ENCODE measurements at regions not wholly inside any gene's neighbourhood (a gene's known extent, or its start where the extent isn't known, plus 50 kb on each side); places are given as distances from the start of the nearest gene placed in this dataset.
"Not testable (repeated sequence)": the region's sequence is repeated elsewhere in the genome, so short reads cannot be mapped to it uniquely, and the experiment has no call there.

DNA sequence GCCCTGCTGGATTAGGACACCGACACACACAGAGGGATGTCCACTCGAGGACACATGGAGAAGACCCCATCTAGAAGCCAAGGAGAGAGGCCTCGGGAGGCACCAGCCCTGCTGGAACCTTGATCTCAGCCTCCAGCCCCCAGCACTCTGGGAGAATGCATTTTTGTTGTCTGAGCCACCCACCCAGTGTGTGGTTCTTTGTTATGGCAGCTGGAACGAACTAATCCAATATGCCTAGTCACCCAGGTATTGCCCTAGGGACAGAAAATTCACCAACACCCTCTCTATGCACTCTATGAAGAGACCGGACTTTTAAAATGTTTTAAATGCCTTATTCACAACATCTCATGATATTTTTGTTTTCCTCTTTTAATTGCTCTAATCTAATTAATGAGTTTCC, 117.4 kb downstream of the CRYAA start:
- no peak for DNase-seq

DNA sequence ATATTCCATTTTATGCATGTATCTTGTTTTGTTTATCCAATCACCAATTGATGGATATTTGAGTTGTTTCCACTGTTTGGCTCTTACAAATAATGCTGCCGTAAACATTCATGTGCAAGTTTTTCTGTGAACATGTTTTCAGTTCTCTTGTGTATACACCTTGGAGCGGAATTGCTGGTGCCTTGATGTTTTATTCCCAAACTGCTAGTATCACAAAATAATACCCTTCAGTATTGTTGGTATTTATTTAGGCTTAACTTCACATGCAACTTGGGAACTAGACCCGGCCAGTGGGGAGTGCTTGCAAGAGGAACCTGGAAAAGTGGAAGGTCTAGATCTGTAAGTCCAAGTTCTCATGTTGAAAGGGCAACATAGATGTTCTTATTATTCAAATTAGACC, 115.9 kb downstream of the CRYAA start:
- no peak for DNase-seq

DNA sequence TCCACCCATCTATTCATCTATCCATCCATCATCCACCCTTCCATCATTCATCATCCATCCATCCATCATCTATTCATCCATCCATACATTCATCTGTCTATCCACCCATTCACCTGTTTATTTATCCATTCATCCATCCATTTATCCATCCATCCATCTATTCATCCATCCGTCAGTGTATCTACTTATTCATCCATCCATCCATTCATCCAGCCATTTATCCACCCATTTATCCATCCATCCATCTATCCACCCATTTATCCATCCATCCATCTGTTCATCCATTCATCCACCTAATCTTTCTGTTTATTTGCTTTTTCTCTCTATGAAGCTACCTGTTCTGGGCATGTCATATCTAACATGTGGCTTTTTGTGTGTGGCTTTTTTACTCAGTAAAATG, 115.4 kb downstream of the CRYAA start:
- no peak for DNase-seq

DNA sequence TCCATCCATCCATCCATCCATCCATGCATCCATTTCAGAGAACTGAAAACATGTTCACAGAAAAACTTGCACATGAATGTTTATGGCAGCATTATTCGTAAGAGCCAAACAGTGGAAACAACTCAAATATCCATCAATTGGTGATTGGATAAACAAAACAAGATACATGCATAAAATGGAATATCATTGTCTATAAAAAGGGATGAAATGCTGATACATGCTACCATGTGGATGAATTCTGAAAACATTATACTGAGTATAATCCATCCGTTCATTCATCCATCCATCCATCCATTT, 115.1 kb downstream of the CRYAA start:
- DNase-seq: not testable (repeated sequence)

DNA sequence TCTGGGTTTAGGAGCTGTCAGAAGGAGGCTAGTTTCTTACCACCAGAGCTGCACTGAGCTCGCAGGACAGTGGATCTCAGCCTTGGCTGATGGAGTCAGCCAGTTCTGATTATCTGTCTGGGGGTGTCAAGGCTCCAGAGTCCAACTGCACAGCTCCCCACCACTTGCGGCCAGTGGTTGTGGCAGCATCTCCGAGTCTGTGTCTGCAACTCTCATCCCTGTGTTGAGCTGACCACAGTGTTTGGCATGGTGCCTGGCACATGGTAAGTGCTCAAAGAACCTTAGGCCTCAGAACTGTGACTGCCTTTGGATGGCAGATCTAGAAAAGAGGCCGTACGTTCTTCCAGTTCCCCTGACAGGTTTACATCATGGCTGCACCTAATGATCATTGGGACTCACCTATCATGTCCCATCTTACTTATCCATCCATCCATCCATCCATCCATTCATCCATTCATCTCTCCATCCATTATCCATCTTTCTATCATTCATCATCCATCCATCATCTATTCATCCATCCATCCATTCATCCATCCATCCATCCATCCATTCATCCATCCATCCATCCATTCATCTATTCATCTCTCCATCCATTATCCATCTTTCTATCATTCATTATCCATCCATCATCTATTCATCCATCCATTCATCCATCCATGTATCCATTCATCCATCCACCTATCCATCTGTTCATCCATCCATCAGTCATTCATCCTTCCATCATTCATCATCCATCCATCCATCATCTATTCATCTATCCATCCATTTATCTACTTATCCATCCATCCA, 114.5 kb downstream of the CRYAA start:
- no peak for DNase-seq

DNA sequence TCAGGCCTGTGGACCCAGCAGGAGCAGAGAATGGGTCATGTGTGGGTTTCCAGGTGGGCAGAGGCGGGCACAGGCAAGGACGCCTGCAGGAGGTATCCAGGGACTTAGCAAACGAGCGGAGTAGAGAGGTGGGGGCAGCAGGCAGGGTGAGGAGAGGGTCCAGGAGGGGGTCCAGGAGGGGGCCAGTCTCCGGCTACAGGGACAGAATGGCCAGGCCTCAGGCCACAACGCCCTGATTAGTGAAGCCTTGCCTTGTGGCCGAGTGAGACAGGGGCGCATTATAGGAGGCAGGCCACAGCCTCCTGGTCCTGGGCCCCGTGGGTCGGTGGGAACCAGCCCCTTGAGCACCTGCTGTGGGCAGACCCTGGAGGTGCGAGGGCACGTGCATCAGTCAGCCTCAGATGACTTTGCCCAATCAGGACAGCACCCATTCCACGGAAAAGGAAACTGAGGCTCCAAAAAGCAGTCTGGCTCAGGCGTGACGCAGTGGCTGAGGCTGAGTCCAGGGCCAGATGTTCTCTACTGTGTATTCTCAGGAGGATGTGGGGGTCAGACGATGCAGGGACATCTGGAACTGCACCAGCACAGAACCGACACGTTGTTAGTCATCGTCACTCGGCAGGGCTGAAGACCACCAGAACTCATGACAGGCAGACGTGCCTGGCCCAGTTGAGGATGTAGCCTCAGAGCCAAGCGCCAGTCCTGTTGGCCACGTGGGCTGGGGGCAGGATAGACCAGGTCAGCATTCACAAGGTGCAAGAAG, 113.7 kb downstream of the CRYAA start:
- DNase-seq: no peak

DNA sequence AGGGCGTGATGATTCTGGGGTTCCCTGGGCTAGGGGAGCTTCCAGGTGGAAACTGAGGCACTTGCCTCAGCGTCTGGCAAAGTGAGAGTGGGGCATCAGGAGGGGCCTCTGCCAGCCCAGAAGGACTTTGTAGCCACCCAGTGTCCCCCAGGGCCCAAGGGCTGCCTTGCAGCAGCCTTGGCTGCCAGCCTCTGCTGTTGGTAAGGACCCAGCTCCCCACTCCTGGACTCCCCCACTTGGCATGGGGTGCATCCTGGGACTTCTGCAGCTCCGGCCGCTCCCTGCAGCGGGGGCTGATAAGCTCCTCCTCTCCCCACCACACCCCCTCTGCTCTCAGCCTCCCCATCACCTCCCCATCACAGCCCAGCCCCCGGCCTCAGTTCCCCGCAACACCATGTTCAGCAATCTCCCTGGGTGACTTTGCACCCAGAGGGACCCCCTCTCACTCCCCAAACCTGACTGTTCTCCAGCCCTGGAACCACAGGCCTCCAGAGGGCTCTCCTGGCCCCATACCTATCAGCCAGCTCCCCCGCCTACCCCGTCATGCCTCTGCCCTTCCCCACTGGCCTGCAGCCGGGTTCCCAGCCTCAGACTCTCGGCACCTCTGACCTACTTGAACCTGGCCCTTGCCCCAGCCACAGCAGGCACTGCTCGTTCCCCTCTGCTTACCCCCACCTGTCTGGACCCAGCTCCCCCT, 113.0 kb downstream of the CRYAA start:
- no peak for DNase-seq

DNA sequence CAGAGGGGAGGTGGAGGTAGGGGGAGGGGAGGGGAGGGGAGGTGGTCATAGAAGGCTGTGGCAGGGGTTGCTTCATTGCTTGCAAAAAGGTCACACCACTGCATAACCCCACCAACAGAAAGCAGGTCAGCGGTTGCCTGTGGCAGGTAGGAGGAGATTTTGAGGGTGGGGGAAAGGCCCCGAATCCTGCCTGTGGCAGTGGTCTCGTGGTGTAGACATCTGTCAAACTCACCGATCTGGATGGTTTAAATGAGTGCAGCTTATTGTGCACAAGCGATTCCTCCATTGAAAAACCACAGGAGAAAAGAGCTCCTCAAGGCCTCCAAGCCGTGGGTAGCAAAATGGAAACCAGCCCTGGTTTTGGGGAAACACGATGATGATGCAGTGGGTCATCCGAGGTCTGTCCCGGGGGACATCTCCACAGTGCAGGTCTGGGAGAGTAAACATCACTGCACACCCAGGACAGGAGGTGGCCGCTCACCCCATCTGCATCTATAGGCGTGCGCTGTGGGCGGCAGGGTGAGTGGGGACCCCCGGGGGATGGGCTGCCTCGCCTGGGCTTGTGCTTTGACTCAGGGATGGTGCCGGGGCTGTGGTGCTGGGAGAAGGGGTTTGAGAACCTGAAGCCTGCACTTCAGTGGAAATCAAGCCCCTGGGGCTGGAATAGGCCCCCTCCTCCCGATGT, 112.3 kb downstream of the CRYAA start:
- no peak for DNase-seq

DNA sequence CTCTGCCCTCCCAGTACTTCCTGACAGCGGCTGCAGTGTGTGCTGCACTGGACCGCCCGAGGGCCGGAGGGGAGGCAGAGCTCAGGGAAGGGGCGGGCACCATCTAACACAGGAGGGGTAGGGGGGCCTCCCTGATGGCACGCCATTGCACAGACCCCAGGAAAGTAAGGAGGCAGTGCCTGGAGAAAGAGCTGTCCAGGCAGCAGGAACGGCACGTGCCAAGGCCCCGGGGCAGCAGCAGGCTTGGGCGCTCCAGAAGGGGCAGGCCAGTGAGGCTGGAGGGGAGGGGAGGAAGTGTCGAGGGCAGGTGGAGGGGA, 110.7 kb downstream of the CRYAA start:
- DNase-seq: no peak

DNA sequence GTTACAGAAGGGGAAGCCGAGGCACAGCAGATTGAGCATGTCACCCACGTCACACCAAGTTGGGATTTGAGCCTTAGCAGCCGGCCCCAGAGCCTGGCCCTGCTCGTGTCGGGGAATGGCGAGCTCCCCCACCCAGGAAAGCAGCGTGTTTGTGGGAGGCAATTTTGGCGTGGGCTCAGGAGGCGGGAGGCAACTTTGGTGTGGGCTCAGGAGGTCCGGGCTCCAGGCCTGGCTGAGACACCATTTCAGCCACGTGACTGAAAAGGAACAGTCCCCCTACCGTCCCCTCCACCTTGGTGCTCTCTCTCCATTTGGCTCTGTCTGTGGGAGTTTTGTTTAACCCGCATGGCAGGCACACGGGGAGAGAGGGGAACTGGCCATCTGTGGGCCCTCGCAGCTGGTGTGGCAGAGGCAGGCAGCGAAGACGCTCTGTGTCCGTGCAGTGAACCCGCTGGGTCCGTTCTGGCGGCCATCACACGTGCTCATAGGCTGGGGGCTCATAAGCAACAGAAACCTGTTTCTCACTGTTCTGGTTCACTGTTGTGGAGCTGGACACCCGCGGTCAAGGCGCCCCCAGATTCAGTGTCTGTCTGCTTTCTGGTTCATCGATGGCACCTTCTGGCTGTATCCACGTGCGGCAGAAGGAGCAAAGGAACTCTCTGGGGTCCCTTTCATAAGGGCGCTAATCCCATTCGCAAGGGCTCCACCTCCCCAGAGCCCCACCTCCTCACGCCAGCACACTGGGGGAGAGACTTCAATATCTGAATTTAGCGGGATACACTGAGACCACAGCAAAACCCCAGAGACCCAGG, 110.2 kb downstream of the CRYAA start:
- DNase-seq: no peak

DNA sequence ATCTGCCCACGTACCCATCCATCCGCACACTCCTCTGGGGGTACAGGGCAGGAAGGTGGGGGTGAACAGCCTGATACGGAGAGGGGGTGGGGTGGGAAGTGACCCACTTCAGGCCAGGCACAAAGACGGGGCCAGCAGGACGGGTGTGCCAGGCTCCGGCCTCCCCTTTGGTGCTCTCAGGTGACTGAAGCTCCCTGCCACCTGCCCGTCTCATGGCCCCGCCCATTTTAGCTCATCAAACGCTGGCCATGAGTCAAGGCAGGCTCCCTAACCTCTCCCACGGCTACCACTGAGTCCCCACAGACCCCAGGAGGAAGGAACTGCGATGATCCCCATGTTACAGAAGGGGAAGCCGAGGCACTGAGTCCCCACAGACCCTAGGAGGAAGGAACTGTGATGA, 109.6 kb downstream of the CRYAA start:
- no peak for DNase-seq

DNA sequence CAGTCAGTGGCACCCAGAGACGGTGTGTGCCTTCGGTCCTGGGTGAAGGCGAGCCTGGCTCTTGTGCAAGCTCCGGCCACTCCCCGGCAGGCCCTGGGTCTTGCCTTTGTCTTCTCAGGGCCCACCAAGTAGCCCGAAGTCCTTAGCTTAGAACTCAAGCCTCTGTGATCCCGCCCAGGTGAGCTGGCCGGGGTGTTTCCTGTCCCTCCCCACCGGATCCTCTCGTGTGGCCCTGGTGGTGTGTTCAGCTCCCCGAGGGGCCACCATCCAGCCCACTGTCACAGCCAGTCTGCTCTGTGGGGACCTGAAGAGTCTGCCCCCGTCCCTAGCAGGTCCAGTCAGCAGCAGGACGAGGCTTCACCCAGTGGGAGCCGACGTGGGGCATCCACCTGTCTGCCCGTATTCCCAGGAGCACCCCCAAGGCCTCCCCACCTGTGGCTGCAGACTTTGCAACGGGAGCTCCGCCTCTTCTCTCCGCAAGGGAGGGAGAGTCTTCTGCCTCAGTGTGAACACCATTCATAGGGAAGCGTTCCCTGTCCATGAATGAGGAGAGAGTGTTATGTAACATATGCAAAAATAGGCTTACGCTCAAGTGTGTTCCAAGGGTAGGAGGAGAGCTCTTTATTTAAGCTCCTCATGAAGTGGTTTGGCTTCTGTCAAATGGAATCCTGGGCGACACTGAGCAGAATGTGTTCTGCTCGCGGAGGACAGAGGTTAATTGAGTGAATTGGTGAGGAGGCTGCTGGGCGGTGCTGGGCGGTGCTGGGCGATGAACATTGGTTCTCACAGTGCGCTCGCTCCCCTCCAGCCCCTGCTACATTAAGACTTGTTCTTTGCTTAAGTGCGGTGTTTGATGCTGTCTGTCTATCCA, 108.9 kb downstream of the CRYAA start:
- no peak for DNase-seq

DNA sequence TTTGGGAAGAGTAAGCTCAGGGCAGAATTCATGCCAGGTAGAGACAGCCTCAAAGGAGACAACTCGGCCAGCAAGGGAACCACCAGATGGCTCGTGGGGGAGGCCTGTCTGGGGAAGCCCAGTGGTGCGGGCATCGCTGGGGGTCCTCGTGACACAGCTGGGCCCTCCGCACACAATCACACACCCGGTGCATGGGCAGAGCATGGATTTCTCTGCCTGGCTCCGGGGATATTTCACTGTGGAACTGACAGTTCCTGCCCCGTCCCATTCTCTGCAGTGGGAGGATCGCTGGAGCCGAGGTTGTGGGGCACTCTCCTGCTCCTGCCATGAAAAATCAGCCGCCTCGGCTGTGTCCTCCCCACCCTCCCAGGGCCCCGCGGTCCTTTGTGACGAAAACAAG, 108.0 kb downstream of the CRYAA start:
- no peak for DNase-seq

DNA sequence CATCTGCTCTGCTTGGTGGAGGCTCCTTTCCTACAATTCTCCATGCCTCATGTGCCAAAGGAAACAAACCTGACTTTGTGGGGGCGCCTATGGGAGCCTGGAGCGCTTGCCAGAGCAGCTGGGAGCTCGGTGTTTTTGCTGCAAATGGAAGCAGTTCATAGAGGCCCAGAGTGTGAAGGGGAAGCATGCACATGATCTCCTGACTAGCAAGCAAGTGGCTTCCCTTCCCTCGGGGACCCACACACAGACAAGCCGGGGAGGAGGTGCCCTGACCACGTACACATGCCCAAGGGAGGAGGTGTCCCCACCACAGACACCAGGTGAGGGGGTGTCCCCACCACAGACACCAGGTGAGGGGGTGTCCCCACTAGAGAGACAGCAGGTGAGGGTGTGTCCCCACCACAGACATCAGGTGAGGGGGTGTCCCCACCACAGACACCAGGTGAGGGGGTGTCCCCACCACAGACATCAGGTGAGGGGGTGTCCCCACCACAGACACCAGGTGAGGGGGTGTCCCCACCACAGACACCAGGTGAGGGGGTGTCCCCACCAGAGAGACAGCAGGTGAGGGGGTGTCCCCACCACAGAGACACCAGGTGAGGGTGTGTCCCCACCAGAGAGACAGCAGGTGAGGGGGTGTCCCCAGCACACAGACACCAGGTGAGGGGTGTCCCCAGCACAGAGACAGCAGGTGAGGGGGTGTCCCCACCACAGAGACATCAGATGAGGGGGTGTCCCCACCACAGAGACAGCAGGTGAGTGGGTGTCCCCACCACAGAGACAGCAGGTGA, 106.8 kb downstream of the CRYAA start:
- DNase-seq: no peak

DNA sequence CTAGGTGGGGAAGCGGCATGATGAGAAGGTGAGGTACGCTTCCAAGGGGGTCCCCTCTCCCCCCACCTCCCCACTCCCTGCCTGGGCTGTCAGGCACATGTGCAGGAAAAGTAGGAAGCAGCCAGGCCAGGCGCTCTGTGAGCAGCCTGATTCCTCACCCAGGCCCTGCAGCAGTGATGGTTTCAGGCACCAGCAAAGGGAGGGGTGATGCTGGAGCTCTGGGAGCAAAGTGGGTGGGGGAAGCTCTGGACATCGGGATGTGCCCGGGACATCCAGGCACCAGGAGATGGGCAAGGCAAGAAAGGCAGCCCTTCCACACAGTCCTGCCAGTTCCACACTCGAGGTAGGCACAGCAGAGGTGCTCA, 106.1 kb downstream of the CRYAA start:
- no peak for DNase-seq

DNA sequence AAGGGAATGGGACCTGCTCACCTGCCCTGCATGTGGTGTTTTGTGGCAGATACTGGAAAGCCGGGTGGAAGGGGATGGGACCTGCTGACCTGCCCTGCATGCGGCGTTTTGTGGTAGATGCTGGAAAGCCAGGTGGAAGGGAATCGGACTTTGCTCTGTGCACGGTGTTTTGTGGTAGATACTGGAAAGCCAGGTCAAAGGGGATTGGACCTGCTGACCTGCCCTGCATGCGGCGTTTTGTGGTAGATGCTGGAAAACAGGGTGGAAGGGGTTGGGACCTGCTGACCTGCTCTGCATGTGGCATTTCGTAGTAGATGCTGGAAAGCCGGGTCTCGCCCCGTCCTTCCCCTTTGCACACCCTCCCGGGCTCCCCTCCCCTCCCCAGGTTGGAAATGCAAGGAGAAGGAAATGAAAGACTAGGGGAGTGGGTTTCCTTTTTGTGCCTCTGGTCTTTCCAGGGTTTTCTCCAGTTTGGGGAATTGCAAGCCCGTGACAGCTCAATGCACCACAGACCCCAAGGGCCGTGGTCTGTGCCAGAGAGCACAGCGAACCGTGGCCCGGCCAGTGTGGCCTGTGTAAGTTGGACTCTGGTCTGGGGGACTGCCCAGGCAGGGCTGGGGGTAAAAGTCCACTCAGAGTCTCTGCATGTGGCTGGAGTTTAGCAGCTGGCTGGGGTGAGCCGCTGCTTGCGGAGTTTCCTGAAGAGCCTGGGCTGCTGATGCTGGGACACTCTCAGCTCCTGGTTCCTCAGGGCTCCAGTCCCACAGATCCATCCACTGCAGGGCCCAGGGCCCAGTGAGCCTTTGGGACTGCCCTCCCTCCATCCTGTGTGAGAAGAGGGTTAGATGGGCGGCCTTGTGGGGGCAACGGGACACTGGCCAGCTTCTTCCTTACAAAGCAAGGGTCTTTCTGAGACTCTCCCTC, 105.5 kb downstream of the CRYAA start:
- DNase-seq: no peak

DNA sequence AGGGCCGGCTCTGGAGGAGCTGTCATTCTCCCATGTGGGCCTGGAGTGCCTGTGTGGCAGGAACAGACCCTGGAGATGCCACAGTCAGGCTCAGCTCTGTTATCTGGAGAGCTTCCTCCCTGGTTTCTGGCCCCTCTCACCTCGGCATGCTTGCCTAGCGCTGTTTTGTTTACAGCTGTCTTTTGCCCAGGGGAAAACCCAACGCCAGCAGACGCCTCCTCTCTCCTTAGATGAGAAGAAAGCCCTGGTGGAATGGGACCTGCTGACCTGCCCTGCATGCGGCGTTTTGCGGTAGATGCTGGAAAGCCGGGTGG, 104.9 kb downstream of the CRYAA start:
- DNase-seq: no peak

DNA sequence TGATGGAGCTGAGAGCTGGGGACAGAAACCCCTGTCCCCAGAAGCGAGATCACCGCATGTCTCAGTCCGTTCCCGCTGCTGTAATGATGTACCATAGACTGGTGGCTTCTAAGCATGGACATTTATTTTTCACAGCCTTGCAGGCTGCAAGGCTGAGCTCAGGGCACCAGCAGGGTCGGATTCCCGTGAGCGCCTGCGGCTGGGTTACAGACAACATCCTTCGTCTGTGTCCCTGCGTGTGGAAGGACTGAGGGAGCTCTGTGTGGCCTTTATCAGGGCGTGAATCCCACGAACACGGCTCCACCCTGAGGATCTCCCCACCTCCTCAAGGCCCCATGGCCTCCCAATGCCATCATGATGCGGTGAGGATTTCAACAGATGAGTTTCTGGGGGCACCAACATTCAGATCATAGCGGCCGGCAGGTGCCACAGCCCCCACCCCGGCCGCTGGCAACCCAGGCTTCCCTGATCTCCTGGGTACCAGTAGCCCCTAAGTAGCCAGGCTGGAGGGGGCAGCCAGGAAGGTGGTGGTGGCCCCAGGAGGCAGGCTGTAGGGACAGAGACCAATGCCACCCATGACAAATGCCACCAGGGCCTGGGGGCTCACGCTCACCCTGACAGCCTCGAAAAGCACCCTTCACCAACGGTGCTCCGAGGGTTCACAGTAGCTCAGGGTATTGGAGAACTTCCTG, 104.4 kb downstream of the CRYAA start:
- no peak for DNase-seq

DNA sequence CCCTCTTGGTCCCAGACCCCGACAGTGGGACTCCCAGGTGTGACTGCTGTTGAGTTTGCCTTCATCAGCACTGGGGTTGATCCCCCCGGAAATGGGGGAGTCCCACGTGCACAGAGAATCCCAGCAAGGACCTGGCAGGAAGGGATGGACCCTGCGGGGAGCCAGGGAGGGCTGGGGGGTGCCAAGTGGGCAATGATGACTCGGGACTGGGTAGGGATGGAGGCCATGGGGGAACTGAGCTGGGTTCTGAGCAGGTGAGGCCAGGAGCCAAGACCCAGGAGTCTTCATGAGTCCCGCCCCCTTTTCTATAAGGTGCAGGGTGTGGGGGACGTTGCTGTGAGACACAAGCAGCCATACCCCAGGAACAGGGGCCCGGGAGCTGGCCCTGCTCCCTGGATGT, 103.8 kb downstream of the CRYAA start:
- no peak for DNase-seq

All from NCI-H1092 (cell line).